IMR-90 (cell line): ENCODE measurements at regions not wholly inside any gene's neighbourhood (a gene's known extent, or its start where the extent isn't known, plus 50 kb on each side); places are given as distances from the start of the nearest gene placed in this dataset.

Experiments used
- ATAC-seq: fragments of 200-7000 bp; cut with Tn5 transposase; 2 replicates; pipeline ENCODE4 v1.9.1; 2020; ENCODE audit warnings: low read depth, mild to moderate bottlenecking, moderate library complexity
- BruUV-seq: library from RNA; stranded (reverse); fragments of 400-500 nt; replicated peaks from 2 replicates; lab custom pipeline; 2021; lab: Mats Ljungman, UMichigan
- CTCF ChIA-PET: fragments of 300-600 bp; formaldehyde crosslinking; extraction: SDS; loops from one replicate; lab custom pipeline; 2021; ENCODE audit warnings: antibody characterized with exemption; lab: Yijun Ruan, JAX
- POLR2A ChIA-PET: fragments of 300-600 bp; sonication (Branson Sonifier 250); formaldehyde crosslinking; loops from one replicate; lab custom pipeline; 2022; ENCODE audit warnings: antibody characterized with exemption; ENCODE audit not compliant: unreplicated experiment; lab: Charles Lee
- DNase-seq: peaks from one replicate; pipeline ENCODE4 v3.0.0; 2013
- H2AFZ ChIP-seq: replicated peaks from 2 replicates; pipeline ENCODE3; 2013; ENCODE audit warnings: low read length, mild to moderate bottlenecking; ENCODE audit not compliant: poor library complexity
- H2AK5ac ChIP-seq: 2 replicates; pipeline ENCODE4 v1.6.1; 2013; ENCODE audit warnings: low read depth, low read length, inconsistent platforms
- H2AK9ac ChIP-seq: replicated peaks from 2 replicates; pipeline ENCODE3; 2013; ENCODE audit warnings: mild to moderate bottlenecking, low read depth, low read length, moderate library complexity; ENCODE audit not compliant: poor library complexity
- H2BK120ac ChIP-seq: 2 replicates; pipeline ENCODE4 v1.6.1; 2013; ENCODE audit warnings: low read depth, low read length, inconsistent platforms
- H2BK15ac ChIP-seq: 3 replicates; pipeline ENCODE4 v1.6.1; 2013; ENCODE audit warnings: low read depth, low read length, inconsistent platforms
- H2BK20ac ChIP-seq: 2 replicates; pipeline ENCODE4 v1.6.1; 2013; ENCODE audit warnings: low read depth, mild to moderate bottlenecking, inconsistent platforms, low read length, moderate library complexity
- H2BK5ac ChIP-seq: 2 replicates; pipeline ENCODE4 v1.6.1; 2013; ENCODE audit warnings: mild to moderate bottlenecking, low read depth, low read length, inconsistent platforms; ENCODE audit not compliant: poor library complexity, severe bottlenecking
- H3K14ac ChIP-seq: replicated peaks from 2 replicates; pipeline ENCODE4 v1.6.1; 2013; ENCODE audit warnings: low read depth, low read length, inconsistent platforms
- H3K18ac ChIP-seq: 2 replicates; pipeline ENCODE4 v1.6.1; 2013; ENCODE audit warnings: low read depth, low read length, control low read depth
- H3K23ac ChIP-seq: 2 replicates; pipeline ENCODE4 v1.6.1; 2013; ENCODE audit warnings: low read depth, low read length, inconsistent platforms
- H3K27ac ChIP-seq: 2 replicates; pipeline ENCODE4 v1.5.1; 2013; ENCODE audit warnings: mild to moderate bottlenecking, control low read depth, low read length; ENCODE audit not compliant: insufficient read depth
- H3K27me3 ChIP-seq: 2 replicates; pipeline ENCODE4 v1.6.1; 2013; ENCODE audit warnings: low read length; ENCODE audit not compliant: control insufficient read depth, insufficient read depth
- H3K36me3 ChIP-seq: 2 replicates; pipeline ENCODE4 v1.6.1; 2013; ENCODE audit warnings: low read length, mixed read lengths; ENCODE audit not compliant: control insufficient read depth, insufficient read depth
- H3K4ac ChIP-seq: 2 replicates; pipeline ENCODE4 v1.6.1; 2013; ENCODE audit warnings: low read depth, low read length, inconsistent platforms
- H3K4me1 ChIP-seq: 2 replicates; pipeline ENCODE4 v1.6.1; 2013; ENCODE audit warnings: low read length, mixed read lengths; ENCODE audit not compliant: control insufficient read depth, insufficient read depth
- H3K4me2 ChIP-seq: 2 replicates; pipeline ENCODE4 v1.6.1; 2013; ENCODE audit warnings: low read depth, mild to moderate bottlenecking, control low read depth, low read length, moderate library complexity
- H3K4me3 ChIP-seq: 2 replicates; pipeline ENCODE4 v1.5.1; 2013; ENCODE audit warnings: low read depth, mild to moderate bottlenecking, control low read depth, low read length, moderate library complexity; ENCODE audit not compliant: insufficient read depth
- H3K56ac ChIP-seq: 2 replicates; pipeline ENCODE4 v1.6.1; 2013; ENCODE audit warnings: low read length, inconsistent platforms; ENCODE audit not compliant: insufficient read depth; ENCODE audit errors: extremely low read depth
- H3K79me1 ChIP-seq, 2 experiments: 2 replicates each; pipeline ENCODE4 v1.6.1; 2013; ENCODE audit warnings: low read length in 2 of 2, inconsistent platforms in 1 of 2, low read depth in 1 of 2
- H3K9ac ChIP-seq: 2 replicates; pipeline ENCODE4 v1.6.1; 2013; ENCODE audit warnings: low read depth, low read length, control low read depth
- H3K9me1 ChIP-seq: 2 replicates; pipeline ENCODE4 v1.6.1; 2013; ENCODE audit warnings: low read length, inconsistent platforms; ENCODE audit not compliant: insufficient read depth
- H3K9me3 ChIP-seq: 2 replicates; pipeline ENCODE4 v1.6.1; 2013; ENCODE audit warnings: low read length; ENCODE audit not compliant: control insufficient read depth, insufficient read depth
- H4K20me1 ChIP-seq: 2 replicates; pipeline ENCODE4 v1.6.1; 2013; ENCODE audit warnings: low read length, inconsistent platforms; ENCODE audit not compliant: insufficient read depth
- H4K5ac ChIP-seq: 2 replicates; pipeline ENCODE4 v1.6.1; 2013; ENCODE audit warnings: mild to moderate bottlenecking, low read depth, low read length, control low read depth
- H4K8ac ChIP-seq, 2 experiments: 2 replicates each; pipeline ENCODE4 v1.6.1; 2013; ENCODE audit warnings: low read depth in 2 of 2, low read length in 2 of 2, control low read depth in 1 of 2, inconsistent platforms in 1 of 2
- H4K91ac ChIP-seq: 2 replicates; pipeline ENCODE4 v1.6.1; 2013; ENCODE audit warnings: low read depth, low read length, inconsistent platforms; ENCODE audit not compliant: insufficient read depth
- BHLHE40 ChIP-seq: fragments of 150-350 bp; IDR thresholded peaks from 2 replicates; pipeline ENCODE4 v1.6.1; 2016; ENCODE audit warnings: mild to moderate bottlenecking, low read depth, low read length
- CEBPB ChIP-seq: IDR thresholded peaks from 2 replicates; pipeline ENCODE4 v1.6.1; 2012; ENCODE audit warnings: low read depth, low read length, improper control_type of control experiment
- CHD1 ChIP-seq: IDR thresholded peaks from 2 replicates; pipeline ENCODE4 v1.6.1; 2012; ENCODE audit warnings: low read depth, low read length, improper control_type of control experiment
- ELK1 ChIP-seq: fragments of 150-350 bp; IDR thresholded peaks from 2 replicates; pipeline ENCODE4 v1.6.1; 2016; ENCODE audit warnings: low read depth, mild to moderate bottlenecking, low read length, moderate library complexity, borderline replicate concordance
- FOS ChIP-seq: fragments of 150-350 bp; IDR thresholded peaks from 2 replicates; pipeline ENCODE4 v1.6.1; 2016; ENCODE audit warnings: low read depth, low read length
- MAFK ChIP-seq: IDR thresholded peaks from 2 replicates; pipeline ENCODE4 v1.6.1; 2012; ENCODE audit warnings: low read depth, low read length, improper control_type of control experiment
- MAZ ChIP-seq: IDR thresholded peaks from 2 replicates; pipeline ENCODE4 v1.6.1; 2012; ENCODE audit warnings: low read depth, mild to moderate bottlenecking, low read length, improper control_type of control experiment, moderate library complexity, borderline replicate concordance
- MXI1 ChIP-seq: IDR thresholded peaks from 2 replicates; pipeline ENCODE4 v1.6.1; 2012; ENCODE audit warnings: low read depth, mild to moderate bottlenecking, low read length, moderate library complexity, borderline replicate concordance
- NFE2L2 ChIP-seq: fragments of 150-350 bp; IDR thresholded peaks from 2 replicates; pipeline ENCODE4 v1.6.1; 2016; ENCODE audit warnings: low read depth, mild to moderate bottlenecking, low read length
- POLR2A ChIP-seq: IDR thresholded peaks from 2 replicates; pipeline ENCODE4 v1.6.1; 2012; ENCODE audit warnings: mild to moderate bottlenecking, low read depth, low read length
- RAD21 ChIP-seq: IDR thresholded peaks from 2 replicates; pipeline ENCODE4 v1.6.1; 2012; ENCODE audit warnings: low read length, improper control_type of control experiment
- RCOR1 ChIP-seq: IDR thresholded peaks from 2 replicates; pipeline ENCODE4 v1.6.1; 2012; ENCODE audit warnings: mild to moderate bottlenecking, low read length, improper control_type of control experiment; ENCODE audit not compliant: insufficient replicate concordance
- RFX5 ChIP-seq: IDR thresholded peaks from 2 replicates; pipeline ENCODE4 v1.8.0; 2012; ENCODE audit warnings: low read depth, mild to moderate bottlenecking, low read length, moderate library complexity
- SMC3 ChIP-seq: fragments of 150-350 bp; IDR thresholded peaks from 2 replicates; pipeline ENCODE4 v1.6.1; 2016; ENCODE audit warnings: low read depth, mild to moderate bottlenecking, antibody characterized with exemption, low read length, moderate library complexity
- USF2 ChIP-seq: fragments of 150-350 bp; IDR thresholded peaks from 2 replicates; pipeline ENCODE4 v1.6.1; 2017; ENCODE audit warnings: mild to moderate bottlenecking, antibody characterized with exemption, low read length, low read depth
- WGBS, 2 experiments: methylation state at CpG; one replicate each; pipeline versions ENCODE4 v1.1.5 to v1.1.7; 2013; ENCODE audit warnings: missing lambda C conversion rate in 2 of 2; ENCODE audit not compliant: insufficient read length in 1 of 2; ENCODE audit errors: extremely low coverage in 2 of 2; 5-methylcytosine and 5-hydroxymethylcytosine counted together
- dilution Hi-C: fragments of 300-500 bp; cut with HindIII; formaldehyde crosslinking; loops from one replicate; pipeline ENCODE4 v1.14.3; 2018; ENCODE audit warnings: low sequenced_read_pairs; ENCODE audit not compliant: unreplicated experiment
- in situ Hi-C: fragments of 300-500 bp; cut with MboI; formaldehyde crosslinking; loops from 3 replicates; pipeline ENCODE4 v1.14.3; 2019; ENCODE audit warnings: low sequenced_read_pairs, inconsistent platforms, mixed read lengths
- intact Hi-C: fragments of 100-400 bp; cut with micrococcal nuclease; formaldehyde crosslinking; loops from 2 replicates; pipeline ENCODE4 v1.10.0; 2022
- TF ChIP-seq, protein P1 (sequence below): conservative IDR thresholded peaks from 2 replicates; pipeline ENCODE4 v1.5.1; 2012; ENCODE audit warnings: mild to moderate bottlenecking, low read depth, low read length, improper control_type of control experiment

GRCh38 chr1:196136396-196136795 lies 471.8 kb downstream of the KCNT2 start:
- H3K4me3 ChIP-seq, result no peak overlapping the region
- no peaks in the 10 kb centered on the region for H3K79me1 ChIP-seq
- H4K91ac ChIP-seq, result no peak overlapping the region
- TF ChIP-seq MXI1, result no peak
- TF ChIP-seq, protein P1, sequence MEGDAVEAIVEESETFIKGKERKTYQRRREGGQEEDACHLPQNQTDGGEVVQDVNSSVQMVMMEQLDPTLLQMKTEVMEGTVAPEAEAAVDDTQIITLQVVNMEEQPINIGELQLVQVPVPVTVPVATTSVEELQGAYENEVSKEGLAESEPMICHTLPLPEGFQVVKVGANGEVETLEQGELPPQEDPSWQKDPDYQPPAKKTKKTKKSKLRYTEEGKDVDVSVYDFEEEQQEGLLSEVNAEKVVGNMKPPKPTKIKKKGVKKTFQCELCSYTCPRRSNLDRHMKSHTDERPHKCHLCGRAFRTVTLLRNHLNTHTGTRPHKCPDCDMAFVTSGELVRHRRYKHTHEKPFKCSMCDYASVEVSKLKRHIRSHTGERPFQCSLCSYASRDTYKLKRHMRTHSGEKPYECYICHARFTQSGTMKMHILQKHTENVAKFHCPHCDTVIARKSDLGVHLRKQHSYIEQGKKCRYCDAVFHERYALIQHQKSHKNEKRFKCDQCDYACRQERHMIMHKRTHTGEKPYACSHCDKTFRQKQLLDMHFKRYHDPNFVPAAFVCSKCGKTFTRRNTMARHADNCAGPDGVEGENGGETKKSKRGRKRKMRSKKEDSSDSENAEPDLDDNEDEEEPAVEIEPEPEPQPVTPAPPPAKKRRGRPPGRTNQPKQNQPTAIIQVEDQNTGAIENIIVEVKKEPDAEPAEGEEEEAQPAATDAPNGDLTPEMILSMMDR, result no peak
- no peak for TF ChIP-seq USF2
- no peak for TF ChIP-seq POLR2A
- no peak for TF ChIP-seq RAD21
- no peak for TF ChIP-seq SMC3
- TF ChIP-seq RFX5, result no peak
- no peak for TF ChIP-seq CHD1
- TF ChIP-seq RCOR1, result no peak
- no peak for TF ChIP-seq MAZ
- no peak for TF ChIP-seq CEBPB
- TF ChIP-seq MAFK, result no peak
- TF ChIP-seq ELK1, result no peak
- TF ChIP-seq BHLHE40, result no peak
- no peak for TF ChIP-seq NFE2L2
- no peak for TF ChIP-seq FOS
- H3K27ac ChIP-seq, result no peak overlapping the region
- 40% methylated on average over 1 of the region's 4 CpGs; no CpG with 5 or more reads in 1 of the 2 experiments for WGBS, 2 experiments
- in situ Hi-C loops, result no loop called here
- H3K14ac ChIP-seq, result no peak overlapping the region
- no peak for DNase-seq
- no peak overlapping the region for H2AFZ ChIP-seq
- no peaks in the 10 kb centered on the region for H3K36me3 ChIP-seq
- BruUV-seq, result no TSS peak
- ChIA-PET POLR2A (no interaction called here), CTCF (interaction anchor here (0.6 kb wide), 1 partner anchor 13 kb away, joined by 4 read pairs; no protein-coding TSS in a partner anchor)
- no peaks in the 10 kb centered on the region for H3K27me3 ChIP-seq
- H2AK5ac ChIP-seq, result no peak overlapping the region
- H2BK5ac ChIP-seq, result no peak overlapping the region
- H2BK20ac ChIP-seq, result no peak overlapping the region
- H3K56ac ChIP-seq, result no peak overlapping the region
- no peak overlapping the region for H4K8ac ChIP-seq
- no peak overlapping the region for H3K4ac ChIP-seq
- no peak overlapping the region for H2AK9ac ChIP-seq
- H3K9me3 ChIP-seq, result no peaks in the 10 kb centered on the region
- H3K18ac ChIP-seq, result no peak overlapping the region
- dilution Hi-C loops, result no loop called here
- intact Hi-C loops, result no loop called here
- ATAC-seq, result no peak
- no peak overlapping the region for H2BK15ac ChIP-seq
- H3K9ac ChIP-seq, result no peak overlapping the region
- no peaks in the 10 kb centered on the region for H4K20me1 ChIP-seq
- no peak overlapping the region for H3K23ac ChIP-seq
- H3K4me1 ChIP-seq, result no peaks in the 10 kb centered on the region
- no peaks in the 10 kb centered on the region for H3K9me1 ChIP-seq
- H4K5ac ChIP-seq, result no peak overlapping the region
- H3K4me2 ChIP-seq, result no peak overlapping the region
- no peak overlapping the region for H2BK120ac ChIP-seq
